OCI-LY1 (cell line): ENCODE measurements at regions not wholly inside any gene's neighbourhood (a gene's known extent, or its start where the extent isn't known, plus 50 kb on each side); places are given as distances from the start of the nearest gene placed in this dataset.

ENCODE experiments used
- H2AFZ ChIP-seq: fragments of 200-600 bp; sonication (generic), shearing (Covaris generic); 2 replicates; pipeline ENCODE4 v1.6.0; 2014; ENCODE audit warnings: antibody characterized with exemption, mild to moderate bottlenecking, low read length
- H3F3A ChIP-seq: fragments of 200-600 bp; sonication (generic), shearing (Covaris generic); 2 replicates; pipeline ENCODE4 v1.6.0; 2014; ENCODE audit warnings: mild to moderate bottlenecking, antibody characterized with exemption, low read length, moderate library complexity; ENCODE audit not compliant: insufficient read depth
- H3K27ac ChIP-seq: fragments of 200-600 bp; sonication (generic); 2 replicates; pipeline ENCODE4 v1.5.1; 2014; ENCODE audit warnings: low read length, mixed run types, mild to moderate bottlenecking, low read depth; ENCODE audit not compliant: poor library complexity, severe bottlenecking
- H3K27me3 ChIP-seq: fragments of 200-600 bp; sonication (generic); 2 replicates; pipeline ENCODE4 v1.6.0; 2014; ENCODE audit warnings: antibody characterized with exemption, mild to moderate bottlenecking, low read length, moderate library complexity; ENCODE audit not compliant: insufficient read depth
- H3K36me3 ChIP-seq: fragments of 200-600 bp; sonication (generic); 2 replicates; pipeline ENCODE4 v1.6.1; 2014; ENCODE audit warnings: mild to moderate bottlenecking, antibody characterized with exemption, low read length, moderate library complexity, mixed read lengths; ENCODE audit not compliant: insufficient read depth
- H3K4me1 ChIP-seq: fragments of 200-600 bp; sonication (generic); 2 replicates; pipeline ENCODE4 v1.5.1; 2014; ENCODE audit warnings: mild to moderate bottlenecking, low read length, moderate library complexity; ENCODE audit not compliant: insufficient read depth, severe bottlenecking
- H3K4me2 ChIP-seq: fragments of 200-600 bp; sonication (generic), shearing (Covaris generic); 2 replicates; pipeline ENCODE4 v1.6.1; 2014; ENCODE audit warnings: low read length
- H3K4me3 ChIP-seq: fragments of 200-600 bp; sonication (generic); 2 replicates; pipeline ENCODE4 v1.5.1; 2014; ENCODE audit warnings: low read length, low read depth, mild to moderate bottlenecking, mixed read lengths; ENCODE audit not compliant: poor library complexity, severe bottlenecking
- H3K79me2 ChIP-seq: fragments of 200-600 bp; shearing (Covaris generic); 2 replicates; pipeline ENCODE4 v1.6.1; 2016; ENCODE audit warnings: mixed run types, low read length, mixed read lengths; ENCODE audit not compliant: insufficient read depth
- H3K9ac ChIP-seq: fragments of 200-600 bp; sonication (generic), shearing (Covaris generic); 2 replicates; pipeline ENCODE4 v1.6.1; 2014; ENCODE audit warnings: mild to moderate bottlenecking, low read length, mixed read lengths
- H3K9me2 ChIP-seq: fragments of 200-600 bp; sonication (generic), shearing (Covaris generic); 2 replicates; pipeline ENCODE4 v1.6.1; 2014; ENCODE audit warnings: low read depth, mild to moderate bottlenecking, low read length, mixed read lengths
- H3K9me3 ChIP-seq: fragments of 200-600 bp; shearing (Covaris generic); 2 replicates; pipeline ENCODE4 v1.6.1; 2014; ENCODE audit warnings: low read length, mixed read lengths
- H4K20me1 ChIP-seq: fragments of 200-600 bp; sonication (generic), shearing (Covaris generic); 2 replicates; pipeline ENCODE4 v1.6.0; 2016; ENCODE audit warnings: mild to moderate bottlenecking, low read length; ENCODE audit not compliant: insufficient read depth
- EZH2 ChIP-seq: fragments of 200-600 bp; sonication (generic), shearing (Covaris generic); IDR thresholded peaks from 2 replicates; pipeline ENCODE4 v1.8.0; 2017; ENCODE audit warnings: borderline replicate concordance, mixed run types, mild to moderate bottlenecking, antibody characterized with exemption, low read length, moderate library complexity, mixed read lengths
- TF ChIP-seq, protein P1 (sequence below): fragments of 200-600 bp; sonication (generic), shearing (Covaris generic); IDR thresholded peaks from 2 replicates; pipeline ENCODE4 v1.5.1; 2017; ENCODE audit warnings: mild to moderate bottlenecking, antibody characterized with exemption, low read length, moderate library complexity, mixed read lengths

DNA sequence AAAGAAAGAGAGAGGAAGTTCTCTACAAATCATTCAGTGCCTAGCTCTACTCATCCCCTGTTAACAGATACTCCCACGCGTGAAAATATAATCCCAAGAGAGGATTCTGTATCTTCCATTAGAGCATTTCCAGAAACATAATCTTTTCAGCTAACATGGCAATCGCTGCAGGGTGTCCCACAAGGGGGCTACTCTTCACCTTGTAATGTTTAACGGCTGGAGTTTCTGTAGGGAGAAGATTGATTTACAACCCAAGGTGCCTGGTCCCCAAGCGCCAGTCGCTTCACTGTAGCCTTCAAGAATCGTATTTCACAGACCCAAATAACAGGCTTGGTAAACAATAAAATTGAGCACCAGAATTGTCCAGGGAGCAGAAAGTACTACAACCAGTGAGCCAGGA, 318.7 kb downstream of the TLE1 start:
- Histone ChIP-seq H3K9me3 (no peaks in the 10 kb centered on the region), H3K9ac (no peak overlapping the region), H3K79me2 (no peaks in the 10 kb centered on the region), H4K20me1 (no peaks in the 10 kb centered on the region), H3K4me3 (no peak overlapping the region), H3K36me3 (no peaks in the 10 kb centered on the region), H3F3A (no peaks in the 10 kb centered on the region), H3K9me2 (no peaks in the 10 kb centered on the region), H3K4me2 (no peak overlapping the region), H3K27ac (no peak overlapping the region), H3K4me1 (no peaks in the 10 kb centered on the region), H3K27me3 (no peaks in the 10 kb centered on the region), H2AFZ (no peak overlapping the region)
- TF ChIP-seq, protein P1, sequence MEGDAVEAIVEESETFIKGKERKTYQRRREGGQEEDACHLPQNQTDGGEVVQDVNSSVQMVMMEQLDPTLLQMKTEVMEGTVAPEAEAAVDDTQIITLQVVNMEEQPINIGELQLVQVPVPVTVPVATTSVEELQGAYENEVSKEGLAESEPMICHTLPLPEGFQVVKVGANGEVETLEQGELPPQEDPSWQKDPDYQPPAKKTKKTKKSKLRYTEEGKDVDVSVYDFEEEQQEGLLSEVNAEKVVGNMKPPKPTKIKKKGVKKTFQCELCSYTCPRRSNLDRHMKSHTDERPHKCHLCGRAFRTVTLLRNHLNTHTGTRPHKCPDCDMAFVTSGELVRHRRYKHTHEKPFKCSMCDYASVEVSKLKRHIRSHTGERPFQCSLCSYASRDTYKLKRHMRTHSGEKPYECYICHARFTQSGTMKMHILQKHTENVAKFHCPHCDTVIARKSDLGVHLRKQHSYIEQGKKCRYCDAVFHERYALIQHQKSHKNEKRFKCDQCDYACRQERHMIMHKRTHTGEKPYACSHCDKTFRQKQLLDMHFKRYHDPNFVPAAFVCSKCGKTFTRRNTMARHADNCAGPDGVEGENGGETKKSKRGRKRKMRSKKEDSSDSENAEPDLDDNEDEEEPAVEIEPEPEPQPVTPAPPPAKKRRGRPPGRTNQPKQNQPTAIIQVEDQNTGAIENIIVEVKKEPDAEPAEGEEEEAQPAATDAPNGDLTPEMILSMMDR: no peak
- no peak for TF ChIP-seq EZH2

DNA sequence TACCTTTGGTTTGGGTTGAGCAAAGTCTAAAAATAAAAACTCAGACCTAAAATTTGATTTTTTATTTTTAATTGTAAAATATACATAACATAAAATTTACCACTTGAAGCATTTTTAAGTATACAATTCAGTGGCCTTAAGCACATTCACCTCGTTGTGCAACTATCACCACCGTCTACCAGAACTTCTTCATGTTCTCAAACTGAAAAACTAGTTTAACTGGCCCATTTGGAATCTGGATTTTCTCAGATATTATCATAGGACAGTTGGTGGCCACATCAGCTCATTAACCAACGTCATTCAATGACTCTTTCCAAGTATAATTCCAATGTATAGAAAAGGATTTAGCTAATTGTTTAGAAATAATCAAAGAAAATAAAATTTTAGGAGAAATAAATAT, 319.3 kb downstream of the TLE1 start:
- H3K4me1 ChIP-seq: no peaks in the 10 kb centered on the region
- H3K9me3 ChIP-seq: no peaks in the 10 kb centered on the region
- H3F3A ChIP-seq: no peaks in the 10 kb centered on the region
- no peak overlapping the region for H3K9ac ChIP-seq
- no peaks in the 10 kb centered on the region for H3K36me3 ChIP-seq
- no peak overlapping the region for H3K27ac ChIP-seq
- H3K79me2 ChIP-seq: no peaks in the 10 kb centered on the region
- no peaks in the 10 kb centered on the region for H4K20me1 ChIP-seq
- no peak overlapping the region for H3K4me2 ChIP-seq
- TF ChIP-seq, protein P1: no peak
- H3K4me3 ChIP-seq: no peak overlapping the region
- no peak overlapping the region for H2AFZ ChIP-seq
- no peaks in the 10 kb centered on the region for H3K27me3 ChIP-seq
- no peaks in the 10 kb centered on the region for H3K9me2 ChIP-seq

DNA sequence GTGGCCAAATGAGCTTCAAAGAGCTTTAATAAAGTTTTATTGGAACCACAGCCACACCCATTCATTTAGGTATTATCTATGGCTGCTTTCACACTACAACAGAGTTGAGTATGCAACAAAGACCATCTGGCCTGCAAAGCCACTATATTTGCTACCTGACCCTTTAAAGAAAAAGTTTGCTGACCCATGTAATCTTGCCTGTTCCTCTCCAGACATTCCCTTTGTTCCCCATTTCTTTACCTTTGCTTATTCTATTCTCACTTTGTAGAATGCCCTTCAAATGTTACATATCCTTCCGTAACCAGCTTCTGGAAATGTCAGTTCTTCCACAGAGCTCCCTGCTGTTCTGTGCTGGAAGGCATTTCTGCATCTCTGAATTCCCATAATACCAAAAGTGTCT, 320.2 kb downstream of the TLE1 start:
- Histone ChIP-seq H3K79me2 (no peaks in the 10 kb centered on the region), H3K9me2 (no peaks in the 10 kb centered on the region), H3K4me1 (no peaks in the 10 kb centered on the region), H2AFZ (no peak overlapping the region), H3K4me2 (no peak overlapping the region), H3K36me3 (no peaks in the 10 kb centered on the region), H3K9ac (no peak overlapping the region), H3F3A (no peaks in the 10 kb centered on the region), H3K27me3 (no peaks in the 10 kb centered on the region), H3K9me3 (no peaks in the 10 kb centered on the region), H3K4me3 (no peak overlapping the region), H4K20me1 (no peaks in the 10 kb centered on the region), H3K27ac (no peak overlapping the region)
- TF ChIP-seq EZH2: no peak
- TF ChIP-seq, protein P1: no peak
